Smooth muscle cell (in vitro differentiated cells): ENCODE measurements at regions not wholly inside any gene's neighbourhood (a gene's known extent, or its start where the extent isn't known, plus 50 kb on each side); places are given as distances from the start of the nearest gene placed in this dataset.

Experiments
- DNase-seq: peaks from one replicate; lab custom pipeline; 2025; ENCODE audit not compliant: unreplicated experiment; lab: John Stamatoyannopoulos, UW
- H2AFZ ChIP-seq: fragments of 200-600 bp; sonication (generic); 2 replicates; pipeline ENCODE4 v1.6.0; 2016; ENCODE audit warnings: antibody characterized with exemption, low read depth, mild to moderate bottlenecking
- H3F3A ChIP-seq: fragments of 200-600 bp; sonication (generic); 2 replicates; pipeline ENCODE4 v1.6.0; 2017; ENCODE audit warnings: antibody characterized with exemption, low read depth
- H3K27ac ChIP-seq: fragments of 200-600 bp; sonication (generic); 2 replicates; pipeline ENCODE4 v1.5.1; 2016; ENCODE audit warnings: low read depth, mild to moderate bottlenecking
- H3K27me3 ChIP-seq: fragments of 200-600 bp; sonication (generic); 2 replicates; pipeline ENCODE4 v1.6.1; 2016; ENCODE audit warnings: low read depth, mild to moderate bottlenecking
- H3K36me3 ChIP-seq: fragments of 200-600 bp; sonication (generic); 2 replicates; pipeline ENCODE4 v1.5.1; 2016; ENCODE audit warnings: low read depth
- H3K4me1 ChIP-seq: fragments of 200-600 bp; sonication (generic); 2 replicates; pipeline ENCODE4 v1.5.1; 2016; ENCODE audit warnings: low read depth
- H3K4me2 ChIP-seq: fragments of 200-600 bp; sonication (generic); 2 replicates; pipeline ENCODE4 v1.6.0; 2016; ENCODE audit warnings: mild to moderate bottlenecking
- H3K4me3 ChIP-seq: fragments of 200-600 bp; sonication (generic); 2 replicates; pipeline ENCODE4 v1.5.1; 2016; ENCODE audit warnings: mild to moderate bottlenecking
- H3K79me2 ChIP-seq: fragments of 200-600 bp; sonication (generic); 2 replicates; pipeline ENCODE4 v1.6.0; 2016; ENCODE audit warnings: low read depth, mild to moderate bottlenecking
- H3K9ac ChIP-seq: fragments of 200-600 bp; sonication (generic); 2 replicates; pipeline ENCODE4 v1.6.0; 2016; ENCODE audit warnings: low read depth
- H3K9me3 ChIP-seq: fragments of 200-600 bp; sonication (generic); replicated peaks from 2 replicates; pipeline ENCODE4 v1.5.1; 2016; ENCODE audit warnings: low read depth
- H4K20me1 ChIP-seq: fragments of 200-600 bp; sonication (generic); 2 replicates; pipeline ENCODE4 v1.6.0; 2016; ENCODE audit warnings: low read depth
- WGBS: methylation state at CpG from one replicate; pipeline ENCODE4 v1.1.7; 2016; ENCODE audit warnings: low lambda C conversion rate; 5-methylcytosine and 5-hydroxymethylcytosine counted together
- TF ChIP-seq, protein P1 (sequence below): fragments of 200-600 bp; sonication (generic); IDR thresholded peaks from 2 replicates; pipeline ENCODE4 v1.5.1; 2017; ENCODE audit warnings: borderline replicate concordance, mild to moderate bottlenecking, antibody characterized with exemption; ENCODE audit not compliant: insufficient read depth, poor library complexity, severe bottlenecking

DNA sequence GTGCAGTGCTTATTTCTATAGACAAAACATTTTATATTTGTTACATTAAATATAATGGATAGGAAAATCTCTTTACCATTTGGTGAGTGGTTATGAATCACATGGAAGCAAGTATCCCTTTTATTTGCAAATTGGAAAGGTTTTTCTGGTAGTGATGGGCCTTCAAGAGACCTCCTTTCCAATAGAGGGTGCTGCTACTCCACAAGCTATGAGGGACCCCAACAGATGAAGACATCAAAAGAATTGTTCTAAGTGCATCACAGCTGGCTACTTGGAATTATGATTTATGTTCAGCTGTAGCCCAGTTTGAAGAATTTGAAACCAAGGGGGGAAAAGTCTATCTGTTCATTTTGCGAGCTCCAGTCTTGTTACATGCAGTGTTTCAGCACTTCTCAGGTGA, 493.7 kb upstream of the SGCD start:
- no peak overlapping the region for H3K4me3 ChIP-seq
- no peaks in the 10 kb centered on the region for H3F3A ChIP-seq
- WGBS: 93% methylated on average over 1 of the region's 1 CpG
- no peaks in the 10 kb centered on the region for H3K79me2 ChIP-seq
- H4K20me1 ChIP-seq: no peaks in the 10 kb centered on the region
- no peak overlapping the region for H3K27ac ChIP-seq
- H2AFZ ChIP-seq: no peak overlapping the region
- no peak for DNase-seq
- H3K4me1 ChIP-seq: no peaks in the 10 kb centered on the region
- H3K9me3 ChIP-seq: no peaks in the 10 kb centered on the region
- TF ChIP-seq, protein P1, sequence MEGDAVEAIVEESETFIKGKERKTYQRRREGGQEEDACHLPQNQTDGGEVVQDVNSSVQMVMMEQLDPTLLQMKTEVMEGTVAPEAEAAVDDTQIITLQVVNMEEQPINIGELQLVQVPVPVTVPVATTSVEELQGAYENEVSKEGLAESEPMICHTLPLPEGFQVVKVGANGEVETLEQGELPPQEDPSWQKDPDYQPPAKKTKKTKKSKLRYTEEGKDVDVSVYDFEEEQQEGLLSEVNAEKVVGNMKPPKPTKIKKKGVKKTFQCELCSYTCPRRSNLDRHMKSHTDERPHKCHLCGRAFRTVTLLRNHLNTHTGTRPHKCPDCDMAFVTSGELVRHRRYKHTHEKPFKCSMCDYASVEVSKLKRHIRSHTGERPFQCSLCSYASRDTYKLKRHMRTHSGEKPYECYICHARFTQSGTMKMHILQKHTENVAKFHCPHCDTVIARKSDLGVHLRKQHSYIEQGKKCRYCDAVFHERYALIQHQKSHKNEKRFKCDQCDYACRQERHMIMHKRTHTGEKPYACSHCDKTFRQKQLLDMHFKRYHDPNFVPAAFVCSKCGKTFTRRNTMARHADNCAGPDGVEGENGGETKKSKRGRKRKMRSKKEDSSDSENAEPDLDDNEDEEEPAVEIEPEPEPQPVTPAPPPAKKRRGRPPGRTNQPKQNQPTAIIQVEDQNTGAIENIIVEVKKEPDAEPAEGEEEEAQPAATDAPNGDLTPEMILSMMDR: no peak
- H3K4me2 ChIP-seq: no peak overlapping the region
- H3K27me3 ChIP-seq: no peaks in the 10 kb centered on the region
- H3K9ac ChIP-seq: no peak overlapping the region
- no peaks in the 10 kb centered on the region for H3K36me3 ChIP-seq

DNA sequence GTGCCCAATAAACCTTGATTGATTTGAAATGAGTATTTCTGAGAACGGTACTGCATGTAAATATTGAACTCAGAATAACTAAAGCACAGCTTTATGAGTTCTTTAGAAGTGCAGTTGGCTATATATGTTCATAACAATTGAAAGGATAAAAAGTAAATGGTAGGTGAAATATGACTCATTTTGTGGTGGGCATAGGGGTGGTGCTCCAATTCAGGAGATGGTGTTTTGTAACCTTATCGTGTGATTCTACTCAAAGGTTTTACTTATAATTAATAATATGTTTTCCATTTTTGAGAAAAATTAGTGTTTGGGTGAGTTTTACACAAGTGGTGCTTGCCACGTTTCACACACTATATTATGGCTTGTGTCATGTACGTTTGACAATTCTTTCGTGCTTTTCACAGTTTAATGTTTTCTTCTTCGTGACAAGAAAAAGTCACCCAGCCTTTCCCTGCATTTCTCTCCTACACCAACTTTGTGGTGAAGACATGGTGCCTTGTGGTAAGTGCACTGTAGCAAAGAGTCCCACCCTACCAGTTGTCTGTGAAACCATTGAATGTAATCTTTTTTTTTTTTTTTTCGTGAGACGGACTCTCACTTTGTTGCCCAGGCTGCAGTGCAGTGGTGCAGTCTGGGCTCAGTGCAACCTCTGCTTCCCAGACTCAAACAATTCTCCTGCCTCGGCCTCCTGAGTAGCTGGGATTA, 492.5 kb upstream of the SGCD start:
- H4K20me1 ChIP-seq: no peaks in the 10 kb centered on the region
- H3K9ac ChIP-seq: no peak overlapping the region
- TF ChIP-seq, protein P1: no peak
- H2AFZ ChIP-seq: no peak overlapping the region
- DNase-seq: no peak
- no peaks in the 10 kb centered on the region for H3K9me3 ChIP-seq
- no peaks in the 10 kb centered on the region for H3F3A ChIP-seq
- no peak overlapping the region for H3K27ac ChIP-seq
- no peaks in the 10 kb centered on the region for H3K36me3 ChIP-seq
- no peaks in the 10 kb centered on the region for H3K79me2 ChIP-seq
- 88% methylated on average over 9 of the region's 9 CpGs for WGBS
- H3K27me3 ChIP-seq: no peaks in the 10 kb centered on the region
- H3K4me3 ChIP-seq: no peak overlapping the region
- no peak overlapping the region for H3K4me2 ChIP-seq
- H3K4me1 ChIP-seq: no peaks in the 10 kb centered on the region

DNA sequence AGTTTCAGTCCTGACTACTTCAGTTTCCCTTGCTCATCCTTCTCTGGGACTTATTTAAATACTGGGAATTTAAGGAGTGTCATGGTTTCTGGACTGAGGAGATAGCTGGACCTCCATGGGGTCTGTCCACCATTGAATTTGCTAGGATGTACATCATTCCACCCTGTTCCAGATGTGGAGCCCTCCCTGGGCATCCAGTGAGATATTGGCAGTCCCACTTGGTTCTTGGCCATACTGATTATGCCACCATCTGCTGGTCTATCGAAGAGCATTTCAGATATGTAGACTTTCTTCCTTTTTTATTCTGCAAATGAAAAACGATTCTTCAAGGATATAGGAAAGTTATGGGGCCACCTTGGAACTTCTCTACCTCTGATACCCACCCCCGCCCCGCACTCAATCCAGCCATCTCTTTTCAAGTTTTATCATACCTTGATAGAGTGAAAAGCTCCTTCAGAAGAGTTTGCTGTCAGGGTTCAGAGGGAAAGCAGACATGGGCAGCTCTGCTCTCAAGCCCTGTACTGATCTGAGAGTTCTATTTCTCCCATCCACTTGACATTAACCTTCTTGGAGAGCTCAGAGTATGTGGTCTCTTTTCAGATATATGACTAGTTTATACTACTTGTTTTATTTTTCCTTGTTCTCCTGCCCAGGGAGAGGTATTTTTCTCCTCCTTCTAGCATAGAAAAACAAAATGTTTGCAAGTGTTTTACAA, 490.7 kb upstream of the SGCD start:
- Histone ChIP-seq H3K36me3 (no peaks in the 10 kb centered on the region), H3K27me3 (no peaks in the 10 kb centered on the region), H3K27ac (no peak overlapping the region), H3K79me2 (no peaks in the 10 kb centered on the region), H2AFZ (no peak overlapping the region), H3K9me3 (no peaks in the 10 kb centered on the region), H4K20me1 (no peaks in the 10 kb centered on the region), H3K4me1 (no peaks in the 10 kb centered on the region), H3K4me2 (no peak overlapping the region), H3F3A (no peaks in the 10 kb centered on the region), H3K4me3 (no peak overlapping the region), H3K9ac (no peak overlapping the region)
- 94% methylated on average over 4 of the region's 4 CpGs for WGBS
- no peak for DNase-seq
- TF ChIP-seq, protein P1: no peak

GRCh38 chr5:155838394-155838793, 488.6 kb upstream of the SGCD start:
- Histone ChIP-seq H3K79me2 (no peaks in the 10 kb centered on the region), H3K4me2 (no peak overlapping the region), H4K20me1 (no peaks in the 10 kb centered on the region), H2AFZ (no peak overlapping the region), H3K4me3 (no peak overlapping the region), H3K36me3 (no peaks in the 10 kb centered on the region), H3K27me3 (no peaks in the 10 kb centered on the region), H3K4me1 (no peaks in the 10 kb centered on the region), H3F3A (no peaks in the 10 kb centered on the region), H3K9ac (no peak overlapping the region), H3K9me3 (no peaks in the 10 kb centered on the region), H3K27ac (no peak overlapping the region)
- DNase-seq: no peak
- WGBS: 86% methylated on average over 2 of the region's 2 CpGs
- TF ChIP-seq, protein P1: no peak
